ENCODE measurements at regions not wholly inside any gene's neighbourhood (a gene's known extent, or its start where the extent isn't known, plus 50 kb on each side); places are given as distances from the start of the nearest gene placed in this dataset.

- TF ChIP-seq AFF4 (CRISPR knock-in tag; IDR thresholded peaks at IDR 0.05), result no peak
- TF ChIP-seq TRIM24 (CRISPR knock-in tag; IDR thresholded peaks at IDR 0.05), result no peak
- no peak for TF ChIP-seq TCF7L2 (IDR thresholded peaks at IDR 0.05; ENCODE audit: low read depth, low read length)
- TF ChIP-seq ZNF574 (CRISPR knock-in tag; IDR thresholded peaks at IDR 0.05), result no peak
Measured at GRCh38 chr1:228851618-228852017, 116.3 kb downstream of the RHOU start (continued).

- ChIA-PET POLR2A (no interaction called here), CTCF (ENCODE audit: low intra/inter-chr PET ratio, low total read pairs) (no interaction called here)
- BruUV-seq (replicated peaks), result no TSS peak
- ATAC-seq (no peak), FAIRE-seq (no peak), DNase-seq (ENCODE audit: low spot score) (no peak)
- WGBS (ENCODE audit: low lambda C conversion rate), result 94% methylated on average over 4 of the region's 4 CpGs
- Histone ChIP-seq H3K4me3 (replicated peaks in 1 of 3; ENCODE audit: insufficient read depth in 1 of 3, low read depth in 2 of 3, low read length in 3 of 3) (no peak overlapping the region), H3K36me3 (replicated peaks in 1 of 2; ENCODE audit: control insufficient read depth in 1 of 2, insufficient read depth in 2 of 2, low read length in 2 of 2) (no peaks in the 10 kb centered on the region), H3K4me2 (ENCODE audit: low read depth, low read length) (no peak overlapping the region), H3K4me1 (ENCODE audit: insufficient read depth, low read length) (peaks cover 67% of the 10 kb centered on the region), H2AFZ (ENCODE audit: low read length) (no peak overlapping the region), H3K9ac (ENCODE audit: insufficient read depth, low read depth, low read length) (no peak overlapping the region), H3K27ac (ENCODE audit: extremely low read length, insufficient read depth, low read length) (no peak overlapping the region), H4K20me1 (ENCODE audit: insufficient read depth, low read length) (no peaks in the 10 kb centered on the region), H3K79me2 (ENCODE audit: insufficient read depth, low read length) (no peaks in the 10 kb centered on the region), H3K27me3 (ENCODE audit: control insufficient read depth in 1 of 2, insufficient read depth in 2 of 2, low read length in 2 of 2) (no peaks in the 10 kb centered on the region), H3K9me3 (ENCODE audit: low read length) (no peaks in the 10 kb centered on the region)
- in situ Hi-C loops (cut with HindIII; ENCODE audit: extremely low pct_ligation_motif_present, low pct_unique_long_range_greater_than_20kb), result no loop called here
- TF ChIP-seq ARNT2 (CRISPR knock-in tag; IDR thresholded peaks at IDR 0.05; ENCODE audit: low read depth) (no peak), ZNF639 (CRISPR knock-in tag; conservative IDR thresholded peaks at IDR 0.05) (no peak), HOXA9 (CRISPR knock-in tag; IDR thresholded peaks at IDR 0.05; ENCODE audit: borderline replicate concordance) (0 out of 2 replicates have a peak, but pooled peaks have one; percentile 11)
- intact Hi-C loops (cut with micrococcal nuclease; ENCODE audit: unreplicated experiment), result no loop called here
Measured at GRCh38 chr1:228852024-228852423, 116.7 kb downstream of the RHOU start.

Data from HepG2 (cell line).